ENCODE measurements at regions not wholly inside any gene's neighbourhood (a gene's known extent, or its start where the extent isn't known, plus 50 kb on each side); places are given as distances from the start of the nearest gene placed in this dataset.
"Not testable (repeated sequence)": the region's sequence is repeated elsewhere in the genome, so short reads cannot be mapped to it uniquely, and the experiment has no call there.

DNA sequence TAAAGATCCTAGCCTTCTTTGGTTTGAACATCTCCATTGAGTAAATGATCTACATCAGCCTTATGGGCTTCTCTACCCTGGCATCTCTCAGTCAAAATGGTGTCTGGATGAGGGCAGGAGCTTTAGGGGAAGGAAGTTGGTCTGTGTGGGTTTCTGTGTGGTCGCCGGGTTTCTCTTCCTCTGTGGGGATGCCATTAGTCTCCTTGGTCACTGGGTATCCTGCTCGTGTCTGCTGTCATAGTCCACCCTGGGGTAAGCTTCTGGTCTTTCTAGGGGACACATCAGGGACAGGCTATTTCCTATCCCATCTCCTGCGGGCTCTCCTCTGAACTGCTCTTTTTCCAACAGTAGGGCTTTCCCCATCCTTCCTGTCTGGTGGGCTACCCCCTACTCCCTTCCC is 150.3 kb upstream of the NPY start:
- DNase-seq: no peak

GRCh38 chr7:24134535-24134934 is 149.5 kb upstream of the NPY start:
- DNase-seq: no peak

- no peak for DNase-seq
Observed at GRCh38 chr7:24135003-24135817, 148.8 kb upstream of the NPY start.

DNA sequence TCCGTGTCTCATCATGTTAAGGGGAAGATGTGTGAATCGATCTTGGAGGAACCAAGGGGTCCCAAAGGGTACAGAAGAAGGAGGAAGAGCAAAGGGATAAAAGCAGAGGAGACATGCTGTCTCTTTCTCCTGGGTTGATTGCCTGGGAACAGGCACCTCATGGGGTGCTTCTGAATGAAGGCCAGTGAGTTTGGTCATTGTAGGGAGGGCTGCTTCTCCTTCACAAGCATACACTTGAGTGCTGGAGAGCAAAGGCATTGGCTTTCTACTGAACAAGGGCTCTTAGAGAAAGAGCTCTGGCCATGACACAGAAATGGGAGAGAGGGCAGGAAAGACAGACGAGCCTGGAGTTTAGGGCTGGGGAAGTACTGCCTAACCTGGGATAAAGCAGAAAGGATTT is 146.7 kb upstream of the NPY start:
- no peak for DNase-seq

DNA sequence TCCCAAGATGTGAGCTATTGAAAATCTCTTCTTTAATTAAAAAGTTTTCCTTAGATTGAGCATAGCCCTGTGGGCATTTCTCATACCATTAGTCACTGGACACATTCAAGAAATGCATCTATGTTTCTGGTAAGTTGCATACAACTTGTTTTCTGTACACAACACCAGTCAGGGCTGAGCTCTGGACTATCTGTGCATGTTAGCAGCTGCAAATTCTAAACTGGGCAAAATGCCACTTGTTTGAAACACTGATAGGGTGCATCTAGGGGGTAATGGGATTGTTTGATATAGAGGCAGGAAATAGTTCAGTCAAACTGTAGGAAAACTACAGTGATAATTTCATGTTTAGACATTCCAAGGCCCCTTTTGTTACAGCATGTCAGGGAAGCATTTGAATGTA is 145.6 kb upstream of the NPY start:
- no peak for DNase-seq

DNA sequence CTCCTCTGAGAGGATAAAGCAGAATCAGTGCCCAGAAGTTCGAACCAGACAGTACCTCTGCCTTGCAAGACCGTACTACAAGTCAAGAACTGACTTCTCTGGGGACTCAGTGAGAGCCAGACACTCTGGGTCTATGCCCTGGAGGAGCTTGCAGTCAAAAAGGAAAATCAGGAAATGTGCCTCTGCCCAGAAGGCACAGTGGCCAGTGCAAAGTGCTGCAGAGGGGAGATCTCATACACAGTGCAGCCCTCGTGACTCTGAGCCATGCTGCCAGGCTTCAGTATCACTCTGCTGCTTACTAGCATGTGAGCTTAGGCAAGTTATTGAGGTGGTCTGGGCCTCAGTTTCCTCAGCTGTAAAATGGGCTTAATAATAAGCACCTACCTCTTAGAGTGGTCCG is 144.0 kb upstream of the NPY start:
- DNase-seq: no peak

GRCh38 chr7:24141874-24142509 is 142.0 kb upstream of the NPY start:
- no peak for DNase-seq

DNA sequence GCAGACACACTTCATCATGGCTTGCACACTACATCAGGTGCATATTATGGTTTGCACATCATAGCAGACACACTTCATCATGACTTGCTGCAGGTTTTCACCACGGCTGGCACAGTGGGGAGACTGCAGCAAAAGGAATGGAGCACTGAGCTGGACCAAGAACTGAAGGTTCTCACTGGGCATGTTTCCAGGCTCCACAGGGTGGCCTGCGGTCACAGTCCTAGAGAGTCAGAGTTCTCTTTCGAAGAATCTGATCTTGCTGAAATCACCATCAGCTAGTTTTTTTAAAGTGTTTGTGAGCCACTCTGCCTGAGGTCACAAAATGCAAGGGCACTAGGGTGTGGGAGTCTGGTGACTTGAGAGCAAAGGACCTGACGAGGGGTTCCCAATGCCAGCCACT is 140.4 kb upstream of the NPY start:
- no peak for DNase-seq

DNA sequence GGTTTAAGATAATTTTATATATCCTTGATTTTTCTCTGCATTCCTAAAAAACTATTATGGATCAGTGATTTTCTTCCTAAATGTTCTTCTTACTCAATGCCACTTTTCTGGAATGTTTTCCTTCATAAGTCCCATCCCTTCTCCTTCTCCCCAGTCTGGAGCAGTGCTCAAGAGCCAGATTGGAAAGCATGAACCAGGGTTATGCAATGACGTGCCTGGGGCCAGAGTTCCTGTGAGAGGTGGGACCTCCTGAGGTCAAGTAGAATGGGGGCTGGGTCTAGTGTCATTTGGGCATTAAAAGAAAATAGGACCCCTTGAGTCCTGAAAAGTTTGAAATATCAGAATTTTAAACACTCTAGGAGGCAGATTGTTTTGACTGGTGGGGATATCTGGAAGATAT is 132.0 kb upstream of the NPY start:
- DNase-seq: no peak

DNA sequence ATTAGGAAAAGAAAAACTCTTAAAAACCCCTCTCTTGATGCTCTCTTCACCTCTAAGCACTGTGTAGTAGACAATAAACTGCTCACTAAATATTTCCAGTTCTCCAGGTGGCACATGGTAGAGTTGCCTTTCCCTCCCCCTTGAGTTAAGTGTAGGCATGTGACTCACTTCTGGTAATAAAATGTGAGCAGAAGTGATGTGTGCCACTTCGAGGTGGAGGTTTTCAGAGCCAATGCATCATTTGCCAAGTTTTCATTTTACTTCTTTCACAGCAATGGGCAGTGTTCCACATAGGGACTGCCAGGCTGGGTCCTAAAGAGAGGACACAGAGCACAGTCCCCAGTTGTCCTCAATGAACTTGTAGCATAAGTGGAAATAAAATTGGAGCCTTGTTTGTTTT is 131.6 kb upstream of the NPY start:
- no peak for DNase-seq

- no peak for DNase-seq
Observed at GRCh38 chr7:24152877-24153472, 131.0 kb upstream of the NPY start.

GRCh38 chr7:24157666-24158065 is 126.3 kb upstream of the NPY start:
- no peak for DNase-seq

DNA sequence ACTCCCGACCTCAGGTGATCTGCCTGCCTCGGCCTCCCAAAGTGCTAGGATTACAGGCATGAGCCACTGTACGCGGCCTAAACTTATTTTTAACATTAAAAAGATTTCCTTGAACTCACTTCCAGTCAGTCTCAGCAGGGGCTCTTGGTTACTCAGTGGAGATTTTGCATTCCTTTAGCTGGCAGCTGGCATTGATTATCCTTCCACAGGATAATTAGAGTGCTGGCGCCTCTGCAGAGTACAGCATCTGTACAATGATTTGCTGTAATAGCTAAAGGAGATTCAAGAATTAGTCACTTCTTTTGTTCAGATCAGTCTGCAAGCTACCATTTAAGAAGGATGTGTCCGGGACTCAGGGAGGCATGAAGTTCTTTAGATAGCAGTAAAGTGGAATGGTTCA is 125.0 kb upstream of the NPY start:
- DNase-seq: no peak

GRCh38 chr7:24164401-24164800 is 119.6 kb upstream of the NPY start:
- DNase-seq: no peak

DNA sequence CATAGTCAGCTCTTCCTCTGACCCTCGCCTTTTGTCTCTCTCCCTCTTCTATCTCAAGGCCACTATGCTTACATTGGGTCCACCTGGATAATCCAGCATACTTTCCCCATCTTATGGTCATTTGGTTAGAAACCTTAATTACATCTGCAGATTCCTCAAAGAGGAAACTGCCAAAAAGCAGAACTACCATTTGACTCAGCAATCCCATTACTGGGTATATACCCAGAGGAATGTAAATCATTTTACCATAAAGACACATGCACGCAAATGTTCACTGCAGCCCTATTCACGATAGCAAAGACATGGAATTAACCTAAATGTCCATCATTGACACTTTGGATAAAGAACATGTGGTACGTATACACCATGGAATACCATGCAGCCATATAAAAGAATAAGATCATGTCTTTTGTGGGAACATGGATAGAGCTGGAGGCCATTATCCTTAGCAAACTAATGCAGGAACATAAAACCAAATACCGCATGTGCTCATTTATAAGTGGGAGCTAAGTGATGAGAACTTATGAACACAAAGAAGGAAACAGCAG is 114.8 kb upstream of the NPY start:
- DNase-seq: no peak

- DNase-seq: not testable (repeated sequence)
Observed at GRCh38 chr7:24171951-24172350, 112.0 kb upstream of the NPY start.

DNA sequence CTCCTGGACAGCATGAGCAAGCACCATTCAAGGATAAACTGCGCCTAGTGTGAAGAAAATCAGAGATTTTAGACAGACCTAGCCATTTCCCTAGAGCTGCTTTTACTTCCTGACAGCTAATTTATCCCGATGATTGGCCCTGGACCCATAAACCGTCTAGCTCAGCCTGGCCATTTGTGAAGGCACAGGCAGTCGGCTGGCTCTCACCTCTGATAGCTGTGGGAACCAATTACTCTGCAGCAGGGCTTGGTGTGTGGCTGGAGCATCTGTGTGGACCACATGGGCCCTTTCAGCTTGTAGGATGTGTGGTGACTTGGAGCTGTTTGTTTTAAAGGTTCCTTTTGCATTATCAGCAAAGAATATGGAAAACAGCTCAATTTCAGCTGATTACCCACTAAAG is 111.1 kb upstream of the NPY start:
- no peak for DNase-seq

- no peak for DNase-seq
Observed at GRCh38 chr7:24175603-24176002, 108.4 kb upstream of the NPY start.

GRCh38 chr7:24178811-24179570 is 105.0 kb upstream of the NPY start:
- DNase-seq: no peak

GRCh38 chr7:24191362-24191761 is 92.6 kb upstream of the NPY start:
- DNase-seq: no peak

DNA sequence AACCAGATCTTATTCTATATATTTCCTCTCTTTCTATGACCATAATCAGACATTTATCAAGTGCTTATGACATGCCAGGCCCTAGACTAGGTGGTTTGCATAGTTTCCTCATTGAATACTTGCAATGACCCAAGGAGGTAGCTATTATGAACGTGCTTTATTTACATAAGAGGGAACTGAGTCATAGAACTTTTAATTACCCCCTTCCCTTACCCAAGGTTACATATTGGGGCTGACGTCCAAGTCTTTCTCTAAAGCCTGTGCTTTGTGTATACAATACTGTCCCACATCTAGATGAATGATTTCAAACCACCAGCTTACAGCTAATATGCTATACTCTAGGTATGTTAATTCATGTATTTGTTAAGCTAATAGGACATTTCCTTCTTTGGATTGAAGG is 91.9 kb upstream of the NPY start:
- DNase-seq: no peak

GRCh38 chr7:24192691-24193090 is 91.3 kb upstream of the NPY start:
- no peak for DNase-seq
